Stomach (tissue), 8 donors: ENCODE measurements at regions not wholly inside any gene's neighbourhood (a gene's known extent, or its start where the extent isn't known, plus 50 kb on each side); places are given as distances from the start of the nearest gene placed in this dataset.

Source experiments
- DNase-seq, 2 donors: peaks; one replicate each; pipeline versions ENCODE4 v3.0.0 to v3.0.0-alpha.2; 2013 to 2019
- H3K27ac ChIP-seq, 5 donors: fragments of 200-600 bp in 4 of 5; sonication (generic) in 4 of 5; one replicate each; pipeline ENCODE4 v1.5.1; 2013 to 2019; ENCODE audit warnings: mild to moderate bottlenecking in 1 of 5, moderate library complexity in 1 of 5
- H3K27me3 ChIP-seq, 3 donors: fragments of 200-600 bp; sonication (generic); one replicate each; pipeline ENCODE4 v1.5.1; 2017 to 2019; ENCODE audit warnings: mixed run types in 1 of 3
- H3K36me3 ChIP-seq, 4 donors: fragments of 200-600 bp; sonication (generic); 1 replicate in 3 of 4; 2 replicates in 1 of 4; pipeline ENCODE4 v1.5.1; 2016 to 2019
- H3K4me1 ChIP-seq, 4 donors: fragments of 200-600 bp; sonication (generic); one replicate each; pipeline ENCODE4 v1.5.1; 2016 to 2019
- H3K4me3 ChIP-seq, 4 donors: fragments of 200-600 bp; sonication (generic) in 3 of 4; one replicate each; pipeline ENCODE4 v1.5.1; 2016 to 2019; ENCODE audit warnings: mild to moderate bottlenecking in 1 of 4
- H3K9me3 ChIP-seq, 4 donors: fragments of 200-600 bp; sonication (generic); one replicate each; pipeline ENCODE4 v1.5.1; 2016 to 2019
- EP300 ChIP-seq: sonication (generic); formaldehyde crosslinking; IDR thresholded peaks from one replicate; pipeline ENCODE4 v1.6.1; 2017; ENCODE audit warnings: antibody characterized with exemption
- POLR2A ChIP-seq, 4 donors: fragments of 450-650 bp; IDR thresholded peaks; one replicate each; pipeline ENCODE4 v1.6.1; 2016; ENCODE audit warnings: antibody characterized with exemption in 4 of 4, control low read depth in 2 of 4, mild to moderate bottlenecking in 1 of 4, moderate library complexity in 1 of 4
- POLR2AphosphoS5 ChIP-seq, 3 donors: sonication (generic); formaldehyde crosslinking; IDR thresholded peaks; one replicate each; pipeline ENCODE4 v1.6.1; 2016; ENCODE audit warnings: antibody characterized with exemption in 3 of 3
- WGBS, 5 donors: extraction: QIAGEN DNeasy Blood & Tissue Kit in 3 of 5; methylation state at CpG; one replicate each; pipeline versions ENCODE4 v1.1.5 to v1.1.7; 2013 to 2018; 5-methylcytosine and 5-hydroxymethylcytosine counted together
- intact Hi-C: fragments of 100-400 bp; cut with DNase I; formaldehyde crosslinking; loops from one replicate; pipeline ENCODE4 v1.15.1; 2023; ENCODE audit warnings: low total_unique reads
- TF ChIP-seq, protein P1 (sequence below), 7 experiments: fragments of 450-650 bp in 4 of 7; fragments of 200-600 bp in 3 of 7; sonication (generic) in 3 of 7; IDR thresholded peaks; one replicate each; pipeline ENCODE4 v1.5.1; 2016 to 2019; ENCODE audit warnings: antibody characterized with exemption in 7 of 7, control low read depth in 2 of 7, mild to moderate bottlenecking in 1 of 7
- donor health status: healthy with polysubstance abuse.
- donor health status: Bipolar disorder and iron deficiency.
- donor health status: healthy.

- WGBS, 5 donors, result 76 to 90% (median 85%) methylated on average over 3 of the region's 3 CpGs
- H3K27ac ChIP-seq, result no peak overlapping the region
Measured at GRCh38 chr6:67353861-67354260, 1281.2 kb upstream of the ADGRB3 start.

DNA sequence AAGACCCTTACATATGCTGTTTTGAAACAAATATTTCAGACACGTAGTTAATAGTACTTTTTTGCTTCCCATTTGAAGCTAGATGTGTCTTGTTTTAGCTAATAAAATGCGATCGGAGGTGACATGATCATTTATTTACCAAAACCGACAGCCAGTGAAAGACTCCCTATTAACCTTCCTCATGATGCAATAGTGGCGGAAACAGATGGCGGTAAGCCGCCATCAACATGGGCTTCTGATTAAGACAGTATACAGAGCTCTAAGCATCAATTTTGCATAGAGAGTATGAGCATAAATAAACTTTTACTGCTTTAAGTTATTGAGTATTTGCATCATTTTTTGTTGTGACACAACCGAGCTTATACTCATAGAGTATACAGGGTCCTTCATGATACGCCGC is 1282.4 kb upstream of the ADGRB3 start:
- Histone ChIP-seq H3K27me3 (no peaks in the 10 kb centered on the region), H3K27ac (no peak overlapping the region), H3K4me1 (no peaks in the 10 kb centered on the region), H3K9me3 (no peaks in the 10 kb centered on the region), H3K4me3 (no peak overlapping the region), H3K36me3 (no peaks in the 10 kb centered on the region)
- TF ChIP-seq, protein P1, sequence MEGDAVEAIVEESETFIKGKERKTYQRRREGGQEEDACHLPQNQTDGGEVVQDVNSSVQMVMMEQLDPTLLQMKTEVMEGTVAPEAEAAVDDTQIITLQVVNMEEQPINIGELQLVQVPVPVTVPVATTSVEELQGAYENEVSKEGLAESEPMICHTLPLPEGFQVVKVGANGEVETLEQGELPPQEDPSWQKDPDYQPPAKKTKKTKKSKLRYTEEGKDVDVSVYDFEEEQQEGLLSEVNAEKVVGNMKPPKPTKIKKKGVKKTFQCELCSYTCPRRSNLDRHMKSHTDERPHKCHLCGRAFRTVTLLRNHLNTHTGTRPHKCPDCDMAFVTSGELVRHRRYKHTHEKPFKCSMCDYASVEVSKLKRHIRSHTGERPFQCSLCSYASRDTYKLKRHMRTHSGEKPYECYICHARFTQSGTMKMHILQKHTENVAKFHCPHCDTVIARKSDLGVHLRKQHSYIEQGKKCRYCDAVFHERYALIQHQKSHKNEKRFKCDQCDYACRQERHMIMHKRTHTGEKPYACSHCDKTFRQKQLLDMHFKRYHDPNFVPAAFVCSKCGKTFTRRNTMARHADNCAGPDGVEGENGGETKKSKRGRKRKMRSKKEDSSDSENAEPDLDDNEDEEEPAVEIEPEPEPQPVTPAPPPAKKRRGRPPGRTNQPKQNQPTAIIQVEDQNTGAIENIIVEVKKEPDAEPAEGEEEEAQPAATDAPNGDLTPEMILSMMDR (IDR thresholded peaks at IDR 0.05), result no peak
- TF ChIP-seq POLR2A (IDR thresholded peaks at IDR 0.05) (no peak), POLR2AphosphoS5 (IDR thresholded peaks at IDR 0.05) (no peak), EP300 (no peak)
- DNase-seq, result no peak
- WGBS, 5 donors, result 79 to 86% (median 85%) methylated on average over 10 of the region's 10 CpGs
- intact Hi-C loops, result no loop called here

More at GRCh38 chr6:67353861-67354260, 1281.2 kb upstream of the ADGRB3 start:
- Histone ChIP-seq H3K4me3 (no peak overlapping the region), H3K9me3 (no peaks in the 10 kb centered on the region), H3K36me3 (no peaks in the 10 kb centered on the region), H3K27me3 (no peaks in the 10 kb centered on the region), H3K4me1 (no peaks in the 10 kb centered on the region)
- no peak for DNase-seq
- TF ChIP-seq EP300, result no peak
- TF ChIP-seq POLR2A (IDR thresholded peaks at IDR 0.05), result no peak
- TF ChIP-seq, protein P1 (IDR thresholded peaks at IDR 0.05), result no peak
- no peak for TF ChIP-seq POLR2AphosphoS5 (IDR thresholded peaks at IDR 0.05)
- intact Hi-C loops, result no loop called here

DNA sequence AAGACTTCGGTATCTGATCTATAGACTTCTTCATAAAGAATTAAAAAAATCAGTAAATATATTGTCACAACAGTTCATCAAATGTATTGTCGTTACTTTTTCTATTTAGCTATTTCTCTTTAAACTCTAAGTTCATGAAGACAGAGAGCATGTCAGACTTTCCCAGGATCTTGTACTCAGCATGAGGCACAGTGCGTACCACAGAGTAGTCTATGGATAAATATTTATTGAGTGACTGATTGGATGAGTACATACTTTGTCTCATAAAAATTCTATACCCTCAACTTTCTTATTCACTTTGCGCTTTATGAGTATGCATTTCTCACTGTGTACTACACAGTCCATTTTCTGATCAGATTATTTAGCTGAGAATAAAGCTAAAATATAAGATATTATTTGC is 1284.4 kb upstream of the ADGRB3 start:
- Histone ChIP-seq H3K36me3 (no peaks in the 10 kb centered on the region), H3K9me3 (peaks cover 0 to 10% (median 0%) of the 10 kb centered on the region in 4 donors), H3K27ac (no peak overlapping the region), H3K4me3 (no peak overlapping the region), H3K4me1 (no peaks in the 10 kb centered on the region), H3K27me3 (no peaks in the 10 kb centered on the region)
- no peak for TF ChIP-seq POLR2AphosphoS5 (IDR thresholded peaks at IDR 0.05)
- no peak for TF ChIP-seq EP300
- TF ChIP-seq, protein P1 (IDR thresholded peaks at IDR 0.05), result no peak
- WGBS, 5 donors, result 79 to 94% (median 88%) methylated on average over 4 of the region's 4 CpGs
- intact Hi-C loops, result no loop called here
- no peak for DNase-seq

DNA sequence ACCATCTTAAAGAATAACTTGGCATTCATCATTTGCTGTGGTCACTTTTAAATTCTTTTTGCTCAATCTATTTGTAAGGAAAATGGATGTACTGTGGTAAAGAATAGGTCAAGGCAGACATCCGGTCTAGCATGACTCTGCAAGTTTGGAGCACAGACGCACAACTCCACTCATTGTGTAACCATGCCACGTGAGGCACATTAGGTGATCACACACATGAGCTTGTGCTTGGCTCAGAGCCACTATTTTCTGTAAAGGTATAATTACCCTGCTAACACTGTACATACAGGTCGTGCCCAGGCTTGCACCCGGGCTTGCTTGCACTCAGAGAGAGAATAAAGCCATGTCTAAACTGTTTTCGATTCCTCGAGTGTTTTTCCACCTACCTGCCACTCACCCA is 1289.1 kb upstream of the ADGRB3 start:
- TF ChIP-seq EP300, result no peak
- TF ChIP-seq POLR2A (IDR thresholded peaks at IDR 0.05), result no peak
- TF ChIP-seq POLR2AphosphoS5 (IDR thresholded peaks at IDR 0.05), result no peak
- Histone ChIP-seq H3K4me1 (no peaks in the 10 kb centered on the region), H3K4me3 (no peak overlapping the region), H3K27ac (no peak overlapping the region), H3K36me3 (no peaks in the 10 kb centered on the region), H3K9me3 (peaks cover 0 to 10% (median 0%) of the 10 kb centered on the region in 4 donors), H3K27me3 (no peaks in the 10 kb centered on the region)
- intact Hi-C loops, result no loop called here
- WGBS, 5 donors, result 77 to 85% (median 82%) methylated on average over 7 of the region's 7 CpGs
- DNase-seq, result no peak

GRCh38 chr6:67336014-67336413 is 1299.1 kb upstream of the ADGRB3 start:
- intact Hi-C loops, result no loop called here
- 54 to 68% (median 54%) methylated on average over 3 of the region's 3 CpGs for WGBS, 5 donors
- Histone ChIP-seq H3K27ac (no peak overlapping the region), H3K27me3 (no peaks in the 10 kb centered on the region), H3K9me3 (no peaks in the 10 kb centered on the region), H3K4me1 (no peaks in the 10 kb centered on the region), H3K4me3 (no peak overlapping the region), H3K36me3 (no peaks in the 10 kb centered on the region)
- TF ChIP-seq POLR2A (IDR thresholded peaks at IDR 0.05) (no peak), POLR2AphosphoS5 (IDR thresholded peaks at IDR 0.05) (no peak), EP300 (no peak)
- TF ChIP-seq, protein P1 (IDR thresholded peaks at IDR 0.05), result no peak
- DNase-seq, result no peak
